NT2/D1 (cell line): ENCODE measurements at regions not wholly inside any gene's neighbourhood (a gene's known extent, or its start where the extent isn't known, plus 50 kb on each side); places are given as distances from the start of the nearest gene placed in this dataset.
"Not testable (repeated sequence)": the region's sequence is repeated elsewhere in the genome, so short reads cannot be mapped to it uniquely, and the experiment has no call there.

ENCODE experiments used
- SUZ12 ChIP-seq: IDR thresholded peaks from 2 replicates; pipeline ENCODE4 v1.6.1; 2011; ENCODE audit not compliant: insufficient read length, insufficient read depth; ENCODE audit errors: extremely low read depth
- YY1 ChIP-seq: IDR thresholded peaks from 2 replicates; pipeline ENCODE4 v1.6.1; 2011; ENCODE audit not compliant: insufficient read length, insufficient read depth
- ZNF274 ChIP-seq: IDR thresholded peaks from 2 replicates; pipeline ENCODE4 v1.6.1; 2011; ENCODE audit warnings: mild to moderate bottlenecking, low read depth, low read length

GRCh38 chrX:65875614-65876013 is 164.3 kb downstream of the VSIG4 start:
- TF ChIP-seq ZNF274, SUZ12, YY1: not testable (repeated sequence)
